Inferior parietal cortex (tissue), 1 donor: ENCODE measurements at regions not wholly inside any gene's neighbourhood (a gene's known extent, or its start where the extent isn't known, plus 50 kb on each side); places are given as distances from the start of the nearest gene placed in this dataset.
"Not testable (repeated sequence)": the region's sequence is repeated elsewhere in the genome, so short reads cannot be mapped to it uniquely, and the experiment has no call there.

ENCODE experiments used
- DNase-seq: peaks from one replicate; pipeline ENCODE4 v3.0.0-alpha.2; 2016; ENCODE audit errors: extremely low spot score

GRCh38 chr10:2099321-2099720 is 362.0 kb upstream of the ADARB2 start:
- DNase-seq = no peak

GRCh38 chr10:2097937-2098336 is 360.6 kb upstream of the ADARB2 start:
- DNase-seq = no peak

GRCh38 chr10:2094171-2094570 is 356.8 kb upstream of the ADARB2 start:
- no peak for DNase-seq

- no peak for DNase-seq
These were observed 346.3 kb upstream of the ADARB2 start for GRCh38 chr10:2083591-2083990.

- DNase-seq = no peak
These were observed 344.2 kb upstream of the ADARB2 start for GRCh38 chr10:2081501-2081900.

- DNase-seq = no peak
These were observed 342.3 kb upstream of the ADARB2 start for GRCh38 chr10:2079603-2080078.

- no peak for DNase-seq
These were observed 339.9 kb upstream of the ADARB2 start for GRCh38 chr10:2077231-2077630.

- DNase-seq = no peak
These were observed 339.2 kb upstream of the ADARB2 start for GRCh38 chr10:2076528-2076927.

- no peak for DNase-seq
These were observed 329.7 kb upstream of the ADARB2 start for GRCh38 chr10:2067015-2067414.

GRCh38 chr10:2054728-2055127 is 317.4 kb upstream of the ADARB2 start:
- no peak for DNase-seq

GRCh38 chr10:2053805-2054204 is 316.5 kb upstream of the ADARB2 start:
- no peak for DNase-seq

GRCh38 chr10:2051108-2051507 is 313.8 kb upstream of the ADARB2 start:
- no peak for DNase-seq

- no peak for DNase-seq
These were observed 312.2 kb upstream of the ADARB2 start for GRCh38 chr10:2049560-2049959.

- no peak for DNase-seq
These were observed 311.1 kb upstream of the ADARB2 start for GRCh38 chr10:2048337-2048973.

GRCh38 chr10:2047679-2048078 is 310.4 kb upstream of the ADARB2 start:
- DNase-seq = no peak

- DNase-seq = no peak
These were observed 306.1 kb upstream of the ADARB2 start for GRCh38 chr10:2043379-2043778.

- no peak for DNase-seq
These were observed 300.7 kb upstream of the ADARB2 start for GRCh38 chr10:2038036-2038435.

- DNase-seq = no peak
These were observed 299.9 kb upstream of the ADARB2 start for GRCh38 chr10:2037246-2037645.

- no peak for DNase-seq
These were observed 298.9 kb upstream of the ADARB2 start for GRCh38 chr10:2036209-2036608.

GRCh38 chr10:2030046-2030445 is 292.7 kb upstream of the ADARB2 start:
- DNase-seq = no peak

GRCh38 chr10:2026936-2027335 is 289.6 kb upstream of the ADARB2 start:
- DNase-seq = no peak

GRCh38 chr10:2024750-2025149 is 287.4 kb upstream of the ADARB2 start:
- not testable (repeated sequence) for DNase-seq

- DNase-seq = no peak
These were observed 286.4 kb upstream of the ADARB2 start for GRCh38 chr10:2023687-2024086.

- no peak for DNase-seq
These were observed 285.1 kb upstream of the ADARB2 start for GRCh38 chr10:2022401-2022800.
